ACHN (cell line): ENCODE measurements at regions not wholly inside any gene's neighbourhood (a gene's known extent, or its start where the extent isn't known, plus 50 kb on each side); places are given as distances from the start of the nearest gene placed in this dataset.

Experiments
- DNase-seq: peaks from one replicate; pipeline ENCODE4 v3.0.0-alpha.2; 2015
- in situ Hi-C: cut with HindIII; loops from 2 replicates; pipeline ENCODE4 v1.10.0; 2017; ENCODE audit warnings: low sequenced_read_pairs, low pct_ligation_motif_present, low pct_unique_long_range_greater_than_20kb

DNA sequence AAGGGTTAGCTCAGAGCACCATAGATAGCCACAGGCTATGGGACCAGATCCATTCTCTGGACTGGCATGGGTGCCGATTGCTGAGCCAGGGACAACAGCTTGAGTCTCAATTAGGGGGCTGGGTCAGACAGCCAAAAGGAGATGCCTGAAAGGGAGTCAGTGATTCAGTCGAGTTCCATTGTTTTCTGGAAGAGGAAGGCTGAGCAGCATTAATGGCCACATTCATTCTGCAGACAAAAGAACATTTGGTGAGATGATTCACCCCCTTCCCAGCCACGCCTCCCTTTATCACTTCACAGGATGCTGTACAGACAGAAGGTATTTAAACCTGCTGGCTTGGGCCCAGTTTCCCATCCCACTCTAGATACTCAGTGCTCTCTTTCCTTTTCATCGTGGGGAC lies 131.9 kb downstream of the ADAMTS15 start:
- in situ Hi-C loops: no loop called here
- peak; percentile 9 for DNase-seq

DNA sequence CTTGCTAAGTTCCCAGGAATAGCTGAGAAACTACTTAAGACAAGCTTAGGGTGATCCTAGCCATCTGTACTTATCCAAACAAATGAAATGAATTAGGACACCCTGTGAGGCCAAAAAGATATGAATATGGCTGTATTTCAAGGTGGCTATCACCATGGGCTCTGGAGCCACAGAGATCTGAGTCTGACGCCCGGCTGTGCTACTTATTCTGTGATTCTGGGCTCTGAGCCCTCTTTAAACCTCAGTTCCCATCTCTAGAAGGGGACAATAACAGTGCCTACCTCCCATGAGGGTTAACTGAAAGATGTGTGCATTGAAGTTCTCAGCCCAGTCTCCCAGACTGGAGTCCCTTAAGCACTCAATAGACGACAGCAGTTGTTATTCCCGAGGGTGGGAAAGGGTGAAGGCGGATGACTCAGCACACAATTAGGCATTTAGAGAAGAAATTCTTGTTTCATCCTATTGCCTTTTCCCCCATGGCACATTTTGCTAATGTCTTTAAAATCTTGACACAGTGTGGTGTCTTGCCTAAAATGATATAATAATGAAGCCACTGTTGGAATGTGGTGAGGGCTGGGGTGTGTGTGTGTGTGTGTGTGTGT lies 132.5 kb downstream of the ADAMTS15 start:
- in situ Hi-C loops: no loop called here
- DNase-seq: no peak

DNA sequence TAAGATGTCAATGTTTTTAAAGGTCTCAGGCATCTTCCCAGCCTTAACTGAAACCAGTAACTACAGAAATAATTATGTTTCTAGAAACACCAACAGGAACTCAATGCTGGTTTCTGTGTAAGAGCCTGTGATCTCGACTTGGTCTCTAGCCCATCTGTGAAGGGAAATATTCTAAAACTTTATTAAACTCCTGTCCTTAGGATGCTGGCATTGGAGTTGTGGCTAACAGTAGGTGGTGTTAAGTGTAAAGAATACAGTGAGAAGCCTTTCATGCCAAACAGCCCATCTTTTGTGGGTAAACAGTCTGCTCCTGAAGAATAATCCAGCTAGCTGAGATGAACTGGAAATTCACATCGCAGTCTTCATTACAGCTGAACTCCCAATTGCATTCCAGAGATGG lies 133.2 kb downstream of the ADAMTS15 start:
- DNase-seq: no peak
- in situ Hi-C loops: no loop called here

- in situ Hi-C loops: no loop called here
- no peak for DNase-seq
Observed at GRCh38 chr11:130582176-130582575, 133.7 kb downstream of the ADAMTS15 start.

DNA sequence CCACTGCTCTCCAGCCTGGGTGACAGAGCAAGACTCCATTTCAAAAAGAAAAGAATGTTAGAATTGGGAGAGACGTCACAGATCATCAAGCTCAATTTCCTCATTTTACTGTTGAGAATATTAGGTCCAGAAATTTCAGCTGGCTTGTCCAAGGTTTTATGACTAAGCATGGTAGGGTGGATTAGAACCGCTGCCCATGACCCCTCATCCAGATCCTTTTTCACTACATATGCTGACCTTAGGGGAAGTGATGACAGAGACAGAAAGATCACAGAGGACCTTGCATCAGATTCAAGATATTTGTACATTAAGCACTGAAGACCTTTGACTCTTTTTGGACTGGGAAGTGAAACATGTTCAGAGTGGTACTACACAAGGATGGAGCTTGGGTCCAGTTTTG lies 134.5 kb downstream of the ADAMTS15 start:
- in situ Hi-C loops: no loop called here
- DNase-seq: no peak

GRCh38 chr11:130583801-130584211 lies 135.4 kb downstream of the ADAMTS15 start:
- in situ Hi-C loops: no loop called here
- no peak for DNase-seq

DNA sequence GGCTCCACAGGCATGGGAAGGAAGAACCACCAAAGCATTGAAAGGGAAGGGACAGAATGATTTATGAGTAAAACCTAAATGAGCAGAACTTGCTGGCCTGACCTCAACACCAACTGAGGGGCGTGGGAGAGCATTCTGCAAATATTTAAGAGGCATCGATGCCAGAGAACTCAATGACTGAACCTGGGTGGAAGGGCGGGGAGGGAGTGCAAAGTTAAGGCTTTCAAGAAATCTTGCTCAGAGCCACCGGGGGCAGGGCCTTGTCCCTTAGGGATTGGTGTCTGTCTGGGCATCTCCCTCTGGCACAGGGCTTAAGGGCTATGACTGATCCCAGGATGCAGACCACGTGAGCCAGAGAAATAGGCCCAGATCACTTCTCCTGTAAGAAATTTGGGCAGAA lies 137.1 kb downstream of the ADAMTS15 start:
- DNase-seq: peak; percentile 27
- in situ Hi-C loops: no loop called here

- DNase-seq: no peak
- in situ Hi-C loops: no loop called here
Observed at GRCh38 chr11:130587658-130588057, 139.2 kb downstream of the ADAMTS15 start.

GRCh38 chr11:130588471-130588870 lies 140.0 kb downstream of the ADAMTS15 start:
- DNase-seq: no peak
- in situ Hi-C loops: no loop called here

DNA sequence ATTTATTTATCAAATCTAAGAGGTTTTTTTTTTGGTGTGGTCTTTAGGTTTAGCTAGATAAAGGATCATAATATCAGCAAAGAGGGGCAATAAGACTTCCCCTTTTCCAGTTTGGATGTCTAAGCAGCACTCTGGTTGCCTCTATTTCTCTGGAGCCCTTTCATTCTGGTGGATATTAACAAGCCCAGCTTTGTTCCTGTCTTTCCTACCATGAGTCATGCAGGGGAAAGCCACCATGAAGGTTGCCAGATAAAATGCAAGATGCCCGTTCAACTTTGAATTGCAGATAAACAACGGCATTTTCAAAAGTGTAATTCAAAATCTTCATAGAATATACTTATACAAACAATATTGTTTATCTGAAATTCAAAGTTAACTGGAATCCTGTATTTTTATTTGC lies 143.6 kb downstream of the ADAMTS15 start:
- in situ Hi-C loops: no loop called here
- DNase-seq: peak; percentile 30

- no peak for DNase-seq
- in situ Hi-C loops: no loop called here
Observed at GRCh38 chr11:130593064-130593463, 144.6 kb downstream of the ADAMTS15 start.

DNA sequence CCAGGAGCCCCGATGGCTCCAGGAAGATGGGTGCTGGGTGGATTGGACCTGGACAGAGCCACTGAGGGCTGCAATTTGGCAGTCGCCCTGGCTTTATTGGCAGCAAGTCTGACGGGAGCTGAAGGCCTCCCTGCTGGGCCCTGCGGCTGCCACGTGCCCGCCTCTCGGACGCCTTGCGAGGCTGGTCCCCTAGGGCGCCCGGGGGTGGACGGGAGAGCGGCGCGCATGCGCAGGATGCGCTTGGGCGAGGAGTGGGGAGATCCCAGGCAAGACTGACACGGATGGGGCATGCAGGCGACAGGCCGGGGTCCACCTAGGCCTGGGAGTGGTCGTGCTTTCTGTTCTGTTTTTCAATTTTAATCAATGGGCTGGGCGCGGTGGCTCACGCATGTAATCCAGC lies 150.0 kb downstream of the ADAMTS15 start:
- in situ Hi-C loops: no loop called here

GRCh38 chr11:130599073-130599654 lies 150.7 kb downstream of the ADAMTS15 start:
- in situ Hi-C loops: no loop called here
- no peak for DNase-seq

More for the DNA sequence above, 150.0 kb downstream of the ADAMTS15 start:
- DNase-seq: no peak

DNA sequence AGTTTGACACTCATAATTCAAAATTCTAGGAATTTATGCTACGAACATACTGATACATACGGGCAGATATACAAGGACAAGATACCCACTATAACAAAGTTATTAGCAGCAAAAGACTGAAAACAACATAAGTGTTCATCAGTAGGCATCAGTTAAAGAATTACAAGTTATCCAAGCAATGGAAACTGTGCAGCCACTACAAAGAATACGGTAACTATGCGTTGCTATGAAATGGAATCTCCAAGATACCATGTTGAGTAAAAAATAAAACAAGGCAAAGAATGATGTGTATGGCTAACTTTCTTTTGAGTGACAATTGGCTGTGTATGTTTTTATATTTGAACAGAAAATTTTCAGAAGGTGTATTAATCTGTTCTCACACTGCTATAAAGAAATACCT lies 151.7 kb downstream of the ADAMTS15 start:
- DNase-seq: no peak
- in situ Hi-C loops: no loop called here

DNA sequence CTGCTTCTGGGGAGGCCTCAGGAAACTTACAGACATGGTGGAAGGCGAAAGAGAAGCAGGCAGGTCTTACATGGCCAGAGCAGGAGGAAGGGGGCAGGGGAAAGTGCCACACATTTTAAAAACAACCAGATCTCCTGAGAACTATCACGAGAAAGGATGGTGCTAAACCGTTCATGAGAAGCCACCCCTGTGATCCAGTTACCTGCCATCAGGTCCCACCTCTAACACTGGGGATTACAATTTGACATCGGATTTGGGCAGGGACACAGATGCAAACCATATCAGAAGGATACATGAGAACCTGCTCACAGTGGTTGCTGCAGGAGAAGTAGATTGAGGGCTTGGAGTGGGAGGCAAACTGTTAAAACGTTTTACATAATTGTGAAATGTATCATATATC lies 152.2 kb downstream of the ADAMTS15 start:
- in situ Hi-C loops: no loop called here
- no peak for DNase-seq

GRCh38 chr11:130601141-130601540 lies 152.7 kb downstream of the ADAMTS15 start:
- no peak for DNase-seq
- in situ Hi-C loops: no loop called here

DNA sequence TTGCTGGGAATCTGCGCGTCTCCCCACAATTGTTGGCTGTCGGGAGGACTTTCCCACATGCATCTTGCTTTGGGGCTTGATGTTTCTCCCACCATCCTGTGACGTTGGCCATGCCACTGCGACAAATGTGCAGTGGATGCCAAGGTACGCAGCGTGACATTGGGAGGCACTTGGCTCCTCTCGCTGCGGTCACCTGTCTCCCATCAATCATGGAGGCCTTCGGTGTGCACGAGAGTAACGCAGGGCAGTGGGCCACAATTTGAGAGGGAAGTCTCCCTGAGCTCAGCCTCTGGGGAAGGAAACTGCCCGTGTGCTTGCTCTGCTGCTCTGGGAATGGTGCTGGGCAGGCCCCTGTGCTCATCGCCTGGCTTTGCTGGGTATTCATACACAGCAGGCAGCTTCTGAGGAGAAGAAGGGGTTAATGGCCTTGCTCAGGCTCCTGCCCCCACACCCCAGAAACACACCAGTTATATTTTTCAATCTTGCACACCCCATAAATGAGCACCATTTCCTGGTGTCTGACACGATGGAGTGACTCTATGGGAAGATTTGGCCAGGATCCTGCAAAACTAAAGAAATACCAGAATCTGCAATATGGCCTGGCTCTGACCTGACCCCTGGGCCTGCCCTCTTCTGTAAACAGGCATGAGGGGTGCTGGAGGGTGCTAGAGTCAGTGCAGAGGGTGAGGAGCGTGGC lies 153.5 kb downstream of the ADAMTS15 start:
- in situ Hi-C loops: no loop called here
- DNase-seq: no peak

DNA sequence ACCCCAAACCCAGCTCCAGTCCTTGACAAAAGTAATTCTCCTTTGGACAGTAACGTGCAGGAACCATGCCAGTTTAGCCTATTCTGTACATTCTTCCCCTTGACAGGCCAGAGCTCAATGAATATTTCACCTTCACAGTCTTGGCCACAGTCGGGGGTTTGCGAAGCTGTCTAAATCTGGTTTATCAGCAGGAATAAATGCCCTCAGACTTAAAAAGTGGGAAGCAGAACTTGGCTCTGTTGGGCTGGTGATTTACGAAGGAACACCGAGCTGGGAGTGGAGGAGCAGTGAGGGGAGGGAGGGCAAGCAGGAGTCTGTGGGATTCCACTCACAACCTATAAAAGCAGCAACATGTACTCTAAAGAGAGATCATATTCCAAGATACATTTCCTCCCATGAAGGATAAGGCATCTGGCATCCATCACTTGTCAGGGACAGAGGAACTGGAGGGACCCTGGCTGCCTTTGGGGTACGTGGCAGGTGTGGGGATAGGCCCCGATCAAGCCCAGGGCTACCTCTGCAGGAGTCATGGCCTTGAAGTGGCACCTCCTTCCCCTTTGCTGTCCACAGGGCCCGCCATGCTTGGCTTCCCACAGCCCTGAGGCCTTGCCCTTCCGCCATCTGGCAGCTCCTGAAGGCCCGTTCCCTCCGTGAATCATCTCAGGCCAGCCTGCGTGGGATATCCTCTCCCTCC lies 154.3 kb downstream of the ADAMTS15 start:
- in situ Hi-C loops: no loop called here
- no peak for DNase-seq

- DNase-seq: no peak
- in situ Hi-C loops: no loop called here
Observed at GRCh38 chr11:130603335-130603906, 155.0 kb downstream of the ADAMTS15 start.
